K562 (cell line): ENCODE measurements at regions not wholly inside any gene's neighbourhood (a gene's known extent, or its start where the extent isn't known, plus 50 kb on each side); places are given as distances from the start of the nearest gene placed in this dataset.
"Not testable (repeated sequence)": the region's sequence is repeated elsewhere in the genome, so short reads cannot be mapped to it uniquely, and the experiment has no call there.

Source experiments
- ATAC-seq: fragments of 200-7000 bp; cut with Tn5 transposase; 3 replicates; pipeline ENCODE4 v1.9.1; 2020; ENCODE audit warnings: moderate library complexity
- BruUV-seq: library from RNA; stranded (reverse); fragments of 400-500 nt; replicated peaks from 2 replicates; lab custom pipeline; 2021; lab: Mats Ljungman, UMichigan
- CTCF ChIA-PET: fragments of 300-600 bp; formaldehyde crosslinking; extraction: SDS; loops from one replicate; lab custom pipeline; 2021; ENCODE audit warnings: low intra/inter-chr PET ratio; lab: Yijun Ruan, JAX
- POLR2A ChIA-PET: fragments of 300-600, 350-650 bp; sonication (Branson Sonifier 250); formaldehyde crosslinking; extraction: SDS; loops from one replicate; lab custom pipeline; 2021; ENCODE audit warnings: antibody characterized with exemption, inconsistent platforms; lab: Yijun Ruan, JAX
- DNase-seq, 4 experiments: peaks; one replicate each; pipeline versions ENCODE4 v3.0.0 to v3.0.0-alpha.2; 2011 to 2018; ENCODE audit warnings: low spot score in 3 of 4, mixed read lengths in 3 of 4; ENCODE audit errors: extremely low read depth in 1 of 4
- FAIRE-seq: peaks from 2 replicates; lab custom pipeline; 2011; peaks lifted over from hg19 to GRCh38; lab: Jason Lieb, UNC
- H2AFZ ChIP-seq: 2 replicates; pipeline ENCODE4 v1.6.0; 2011; ENCODE audit warnings: low read depth, low read length, control low read depth, inconsistent platforms
- H3K27ac ChIP-seq: fragments of 200-600 bp; 3 replicates; pipeline ENCODE4 v1.8.0; 2011; ENCODE audit warnings: low read depth, mild to moderate bottlenecking, control low read depth, inconsistent platforms, low read length, moderate library complexity, mixed read lengths; ENCODE audit errors: extremely low read depth
- H3K27me3 ChIP-seq, 2 experiments: fragments of 300-600 bp in 1 of 2; 2 replicates in 1 of 2; 3 replicates in 1 of 2; pipeline versions ENCODE4 v1.6.0 to v1.8.0; 2011; ENCODE audit warnings: inconsistent platforms in 2 of 2, low read length in 2 of 2, mild to moderate bottlenecking in 1 of 2, mixed read lengths in 1 of 2, moderate library complexity in 1 of 2; ENCODE audit not compliant: control insufficient read depth in 2 of 2, insufficient read depth in 2 of 2
- H3K36me3 ChIP-seq: fragments of 300-600 bp; 3 replicates; pipeline ENCODE4 v1.8.0; 2011; ENCODE audit warnings: mild to moderate bottlenecking, low read length, inconsistent platforms; ENCODE audit not compliant: control insufficient read depth, insufficient read depth
- H3K4me1 ChIP-seq, 2 experiments: fragments of 200-600 bp in 1 of 2; replicated peaks in 1 of 2; 2 replicates in 1 of 2; 3 replicates in 1 of 2; pipeline versions ENCODE4 v1.5.1 to v1.8.0; 2011; ENCODE audit warnings: inconsistent platforms in 2 of 2, low read length in 2 of 2, mild to moderate bottlenecking in 1 of 2, mixed read lengths in 1 of 2, moderate library complexity in 1 of 2; ENCODE audit not compliant: control insufficient read depth in 2 of 2, insufficient read depth in 2 of 2
- H3K4me2 ChIP-seq: 2 replicates; pipeline ENCODE4 v1.6.1; 2011; ENCODE audit warnings: low read length, control low read depth, inconsistent platforms, mixed read lengths; ENCODE audit not compliant: insufficient read depth
- H3K4me3 ChIP-seq: fragments of 200-600 bp; sonication (generic), shearing (Covaris generic); 2 replicates; pipeline ENCODE4 v1.5.1; 2016; ENCODE audit warnings: control low read depth, inconsistent platforms
- H3K79me2 ChIP-seq: fragments of 200-600 bp; 3 replicates; pipeline ENCODE4 v1.8.0; 2011; ENCODE audit warnings: low read length, inconsistent platforms; ENCODE audit not compliant: control insufficient read depth, insufficient read depth
- H3K9ac ChIP-seq, 2 experiments: 2 replicates each; pipeline versions ENCODE4 v1.6.0 to v1.6.1; 2011; ENCODE audit warnings: low read depth in 2 of 2, low read length in 2 of 2, control low read depth in 1 of 2, inconsistent platforms in 1 of 2, mild to moderate bottlenecking in 1 of 2, mixed read lengths in 1 of 2; ENCODE audit not compliant: insufficient read depth in 1 of 2
- H3K9me1 ChIP-seq: one replicate; pipeline ENCODE4 v1.6.0; 2011; ENCODE audit warnings: inconsistent platforms, mild to moderate bottlenecking, low read length, moderate library complexity; ENCODE audit not compliant: control insufficient read depth, insufficient read depth
- H3K9me3 ChIP-seq: replicated peaks from 2 replicates; pipeline ENCODE4 v1.5.1; 2011; ENCODE audit warnings: low read depth, low read length, inconsistent platforms; ENCODE audit not compliant: control insufficient read depth, insufficient read depth
- H4K20me1 ChIP-seq: replicated peaks from 2 replicates; pipeline ENCODE4 v1.6.1; 2011; ENCODE audit warnings: low read length, inconsistent platforms, mixed read lengths; ENCODE audit not compliant: control insufficient read depth, insufficient read depth
- FOXO4 ChIP-seq: fragments of 450-650 bp; formaldehyde crosslinking; IDR thresholded peaks from 2 replicates; pipeline ENCODE4 v1.4.0; 2020; ENCODE audit warnings: mild to moderate bottlenecking, moderate library complexity
- POLR3A ChIP-seq: IDR thresholded peaks from 2 replicates; pipeline ENCODE4 v1.6.1; 2011; ENCODE audit warnings: borderline replicate concordance, mild to moderate bottlenecking, moderate library complexity; ENCODE audit not compliant: insufficient read length, insufficient read depth; ENCODE audit errors: extremely low read depth
- WGBS: fragments of 100-300 bp; shearing (Covaris generic); methylation state at CpG from one replicate; pipeline ENCODE4 v1.1.6; 2016; ENCODE audit warnings: low coverage, mixed read lengths; ENCODE audit not compliant: insufficient coverage; ENCODE audit errors: missing lambda C conversion rate; 5-methylcytosine and 5-hydroxymethylcytosine counted together
- in situ Hi-C: fragments of 300-500 bp; cut with MboI; formaldehyde crosslinking; loops from 4 replicates; pipeline ENCODE4 v1.15.0; 2018; ENCODE audit warnings: inconsistent platforms, mixed read lengths
- intact Hi-C: fragments of 100-400 bp; cut with micrococcal nuclease; formaldehyde crosslinking; loops from 2 replicates; pipeline ENCODE4 v1.14.2; 2022

GRCh38 chr10:80829562-80829961 lies 291.9 kb downstream of the SH2D4B start (continued):
- TF ChIP-seq FOXO4 (CRISPR knock-in tag) (no peak), POLR3A (no peak)

DNA sequence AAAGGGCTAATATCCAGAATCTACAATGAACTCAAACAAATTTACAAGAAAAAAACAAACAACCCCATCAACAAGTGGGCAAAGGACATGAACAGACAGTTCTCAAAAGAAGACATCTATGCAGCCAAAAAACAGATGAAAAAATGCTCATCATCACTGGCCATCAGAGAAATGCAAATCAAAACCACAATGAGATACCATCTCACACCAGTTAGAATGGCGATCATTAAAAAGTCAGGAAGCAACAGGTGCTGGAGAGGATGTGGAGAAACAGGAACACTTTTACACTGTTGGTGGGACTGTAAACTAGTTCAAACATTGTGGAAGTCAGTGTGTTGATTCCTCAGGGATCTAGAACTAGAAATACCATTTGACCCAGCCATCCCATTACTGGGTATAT lies 295.0 kb downstream of the SH2D4B start:
- POLR2A ChIA-PET, DNase-seq, H3K9me3 ChIP-seq, H4K20me1 ChIP-seq, H3K4me2 ChIP-seq, H3K27me3 ChIP-seq, intact Hi-C loops, H3K4me3 ChIP-seq, FAIRE-seq, H3K9me1 ChIP-seq, H3K4me1 ChIP-seq, H3K36me3 ChIP-seq, H3K27ac ChIP-seq, in situ Hi-C loops, ATAC-seq, H3K79me2 ChIP-seq, BruUV-seq, H3K9ac ChIP-seq, CTCF ChIA-PET, H2AFZ ChIP-seq: not testable (repeated sequence)
- WGBS = no CpG with 5 or more reads among the region's 1 CpG
